WTC11 (cell line): ENCODE measurements at regions not wholly inside any gene's neighbourhood (a gene's known extent, or its start where the extent isn't known, plus 50 kb on each side); places are given as distances from the start of the nearest gene placed in this dataset.

ENCODE experiments used
- AFF4 ChIP-seq: sonication (generic); formaldehyde crosslinking; IDR thresholded peaks from 2 replicates; pipeline ENCODE4 v1.8.1; 2023; ENCODE audit warnings: mild to moderate bottlenecking, missing genetic modification reagents, borderline replicate concordance
- ATF2 ChIP-seq: sonication (generic); formaldehyde crosslinking; IDR thresholded peaks from 2 replicates; pipeline ENCODE4 v1.8.1; 2022; ENCODE audit warnings: low read depth, missing genetic modification reagents, borderline replicate concordance
- CREB1 ChIP-seq: sonication (generic); formaldehyde crosslinking; IDR thresholded peaks from 2 replicates; pipeline ENCODE4 v1.8.0; 2023; ENCODE audit warnings: mild to moderate bottlenecking, missing genetic modification reagents
- CTCF ChIP-seq: fragments of 200-600 bp; IDR thresholded peaks from 2 replicates; pipeline ENCODE4 v1.8.0; 2022; ENCODE audit warnings: antibody characterized with exemption
- E2F1 ChIP-seq: sonication (generic); formaldehyde crosslinking; IDR thresholded peaks from 2 replicates; pipeline ENCODE4 v1.8.0; 2022; ENCODE audit warnings: mild to moderate bottlenecking, missing genetic modification reagents
- EMX1 ChIP-seq: fragments of 250-450 bp; sonication (Bioruptor Pico); IDR thresholded peaks from 2 replicates; pipeline ENCODE4 v1.8.0; 2021; ENCODE audit warnings: mild to moderate bottlenecking
- IRF1 ChIP-seq: sonication (generic); formaldehyde crosslinking; IDR thresholded peaks from 2 replicates; pipeline ENCODE4 v1.8.0; 2023; ENCODE audit warnings: missing genetic modification reagents
- JUN ChIP-seq: sonication (generic); formaldehyde crosslinking; IDR thresholded peaks from 2 replicates; pipeline ENCODE4 v1.8.0; 2023; ENCODE audit warnings: mild to moderate bottlenecking, missing genetic modification reagents
- SP1 ChIP-seq: sonication (generic); formaldehyde crosslinking; conservative IDR thresholded peaks from 2 replicates; pipeline ENCODE4 v1.8.1; 2022; ENCODE audit warnings: missing genetic modification reagents
- STAT6 ChIP-seq: sonication (generic); formaldehyde crosslinking; conservative IDR thresholded peaks from 2 replicates; pipeline ENCODE4 v1.8.1; 2023; ENCODE audit warnings: mild to moderate bottlenecking, low read depth, missing genetic modification reagents, moderate library complexity
- TCF7 ChIP-seq: sonication (generic); formaldehyde crosslinking; IDR thresholded peaks from 2 replicates; pipeline ENCODE4 v1.8.0; 2022; ENCODE audit warnings: mild to moderate bottlenecking, low read depth, missing genetic modification reagents, moderate library complexity
- ZNF121 ChIP-seq: sonication (generic); formaldehyde crosslinking; IDR thresholded peaks from 2 replicates; pipeline ENCODE4 v1.8.0; 2023; ENCODE audit warnings: missing genetic modification reagents
- ZNF232 ChIP-seq: sonication (generic); formaldehyde crosslinking; IDR thresholded peaks from 2 replicates; pipeline ENCODE4 v1.8.0; 2022; ENCODE audit warnings: mild to moderate bottlenecking, missing genetic modification reagents
- ZSCAN18 ChIP-seq: fragments of 250-450 bp; sonication (Bioruptor Pico); IDR thresholded peaks from 2 replicates; pipeline ENCODE4 v2.1.2; 2022; ENCODE audit warnings: mild to moderate bottlenecking, moderate library complexity

- TF ChIP-seq CTCF (no peak), ZSCAN18 (CRISPR knock-in tag) (no peak), ZNF121 (CRISPR knock-in tag) (no peak), STAT6 (no peak), TCF7 (CRISPR knock-in tag) (no peak), CREB1 (CRISPR knock-in tag) (no peak), SP1 (CRISPR knock-in tag) (no peak), JUN (CRISPR knock-in tag) (no peak), EMX1 (no peak), ZNF232 (CRISPR knock-in tag) (no peak), IRF1 (no peak), AFF4 (CRISPR knock-in tag) (no peak), ATF2 (CRISPR knock-in tag) (no peak), E2F1 (CRISPR knock-in tag) (no peak)
These were observed 58.5 kb upstream of the PITX2 start for GRCh38 chr4:110681381-110681780.
